GM10266 (cell line): ENCODE measurements at regions not wholly inside any gene's neighbourhood (a gene's known extent, or its start where the extent isn't known, plus 50 kb on each side); places are given as distances from the start of the nearest gene placed in this dataset.
A peak's percentile ranks its signal among the peaks of the same experiment; 100 is the strongest.

ENCODE experiments used
- DNase-seq: peaks from one replicate; pipeline ENCODE4 v3.0.0; 2012; ENCODE audit errors: extremely low spot score
- CTCF ChIP-seq: IDR thresholded peaks from 2 replicates; pipeline ENCODE4 v1.5.1; 2012; ENCODE audit warnings: mild to moderate bottlenecking, low read depth; ENCODE audit not compliant: control insufficient read depth, insufficient read depth; ENCODE audit errors: missing control alignments

GRCh38 chr3:87175732-87176131, 51.4 kb upstream of the CHMP2B start:
- no peak for DNase-seq

GRCh38 chr3:87173776-87174175, 53.3 kb upstream of the CHMP2B start:
- DNase-seq, result no peak
- no peak for TF ChIP-seq CTCF

More at GRCh38 chr3:87175732-87176131, 51.4 kb upstream of the CHMP2B start:
- no peak for TF ChIP-seq CTCF

- no peak for DNase-seq
- no peak for TF ChIP-seq CTCF
Observed at GRCh38 chr3:87173071-87173470, 54.0 kb upstream of the CHMP2B start.

- DNase-seq, result peak; percentile 7
- TF ChIP-seq CTCF, result peak; percentile 67
Observed at GRCh38 chr3:87167628-87168456, 59.3 kb upstream of the CHMP2B start.

GRCh38 chr3:87164245-87164644, 62.9 kb upstream of the CHMP2B start:
- no peak for TF ChIP-seq CTCF
- no peak for DNase-seq

- DNase-seq, result no peak
- no peak for TF ChIP-seq CTCF
Observed at GRCh38 chr3:87161851-87162250, 65.3 kb upstream of the CHMP2B start.

- TF ChIP-seq CTCF, result no peak
- DNase-seq, result no peak
Observed at GRCh38 chr3:87161417-87161816, 65.7 kb upstream of the CHMP2B start.
